Testis (tissue), 2 donors: ENCODE measurements at regions not wholly inside any gene's neighbourhood (a gene's known extent, or its start where the extent isn't known, plus 50 kb on each side); places are given as distances from the start of the nearest gene placed in this dataset.

Experiments used
- DNase-seq: peaks from one replicate; pipeline ENCODE4 v3.0.0-alpha.2; 2019
- H3K27ac ChIP-seq, 2 donors: fragments of 200-600 bp; sonication (generic); one replicate each; pipeline ENCODE4 v1.5.1; 2019
- H3K27me3 ChIP-seq: fragments of 200-600 bp; sonication (generic); one replicate; pipeline ENCODE4 v1.5.1; 2019
- H3K36me3 ChIP-seq: fragments of 200-600 bp; sonication (generic); one replicate; pipeline ENCODE4 v1.5.1; 2017; ENCODE audit warnings: low read depth; ENCODE audit errors: missing control alignments
- H3K4me1 ChIP-seq: fragments of 200-600 bp; sonication (generic); one replicate; pipeline ENCODE4 v1.5.1; 2019
- H3K4me3 ChIP-seq, 2 donors: fragments of 200-600 bp; sonication (generic); one replicate each; pipeline ENCODE4 v1.5.1; 2017 to 2019
- H3K9me3 ChIP-seq: fragments of 200-600 bp; sonication (generic); one replicate; pipeline ENCODE4 v1.5.1; 2017
- POLR2A ChIP-seq: fragments of 450-650 bp; IDR thresholded peaks from one replicate; pipeline ENCODE4 v1.6.1; 2017; ENCODE audit warnings: antibody characterized with exemption, mild to moderate bottlenecking, moderate library complexity
- WGBS, 2 donors: methylation state at CpG; one replicate each; pipeline ENCODE4 v1.1.5; 2018; 5-methylcytosine and 5-hydroxymethylcytosine counted together
- intact Hi-C: fragments of 100-400 bp; cut with DNase I; formaldehyde crosslinking; loops from one replicate; pipeline ENCODE4 v1.15.1; 2023; ENCODE audit warnings: low total_unique reads
- TF ChIP-seq, protein P1 (sequence below), 3 experiments: fragments of 450-650 bp in 2 of 3; fragments of 200-600 bp in 1 of 3; sonication (generic) in 1 of 3; IDR thresholded peaks; one replicate each; pipeline ENCODE4 v1.5.1; 2016 to 2019; ENCODE audit warnings: antibody characterized with exemption in 3 of 3, mild to moderate bottlenecking in 2 of 3, moderate library complexity in 1 of 3

DNA sequence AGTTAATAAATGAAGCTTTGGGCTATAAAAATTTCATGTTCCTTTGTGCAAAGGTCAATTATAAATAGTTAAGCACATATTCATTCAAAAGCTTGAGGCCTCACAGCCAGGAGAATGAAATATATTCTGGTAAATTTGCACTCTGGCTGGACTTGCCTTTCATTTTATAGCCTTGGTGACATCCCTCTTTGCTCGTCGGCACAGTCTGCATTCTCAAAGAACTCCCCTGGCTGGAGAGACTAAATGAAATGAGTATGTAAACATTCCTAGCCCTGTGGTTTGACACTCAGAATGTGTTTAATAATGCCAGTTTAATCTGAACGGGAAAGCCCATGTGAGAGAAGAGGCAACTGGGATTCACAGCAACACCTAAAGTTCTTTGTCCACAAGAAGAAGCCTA is 285.6 kb downstream of the BRINP1 start:
- no peak for TF ChIP-seq POLR2A
- TF ChIP-seq, protein P1, sequence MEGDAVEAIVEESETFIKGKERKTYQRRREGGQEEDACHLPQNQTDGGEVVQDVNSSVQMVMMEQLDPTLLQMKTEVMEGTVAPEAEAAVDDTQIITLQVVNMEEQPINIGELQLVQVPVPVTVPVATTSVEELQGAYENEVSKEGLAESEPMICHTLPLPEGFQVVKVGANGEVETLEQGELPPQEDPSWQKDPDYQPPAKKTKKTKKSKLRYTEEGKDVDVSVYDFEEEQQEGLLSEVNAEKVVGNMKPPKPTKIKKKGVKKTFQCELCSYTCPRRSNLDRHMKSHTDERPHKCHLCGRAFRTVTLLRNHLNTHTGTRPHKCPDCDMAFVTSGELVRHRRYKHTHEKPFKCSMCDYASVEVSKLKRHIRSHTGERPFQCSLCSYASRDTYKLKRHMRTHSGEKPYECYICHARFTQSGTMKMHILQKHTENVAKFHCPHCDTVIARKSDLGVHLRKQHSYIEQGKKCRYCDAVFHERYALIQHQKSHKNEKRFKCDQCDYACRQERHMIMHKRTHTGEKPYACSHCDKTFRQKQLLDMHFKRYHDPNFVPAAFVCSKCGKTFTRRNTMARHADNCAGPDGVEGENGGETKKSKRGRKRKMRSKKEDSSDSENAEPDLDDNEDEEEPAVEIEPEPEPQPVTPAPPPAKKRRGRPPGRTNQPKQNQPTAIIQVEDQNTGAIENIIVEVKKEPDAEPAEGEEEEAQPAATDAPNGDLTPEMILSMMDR (IDR thresholded peaks at IDR 0.05): no peak
- no peaks in the 10 kb centered on the region for H3K4me1 ChIP-seq
- H3K4me3 ChIP-seq: no peak overlapping the region
- 35 to 53% methylated on average over 3 of the region's 3 CpGs for WGBS, 2 donors
- no peaks in the 10 kb centered on the region for H3K9me3 ChIP-seq
- no peak overlapping the region for H3K27ac ChIP-seq
- no peak for DNase-seq
- intact Hi-C loops: no loop called here
- no peaks in the 10 kb centered on the region for H3K36me3 ChIP-seq
- no peaks in the 10 kb centered on the region for H3K27me3 ChIP-seq

DNA sequence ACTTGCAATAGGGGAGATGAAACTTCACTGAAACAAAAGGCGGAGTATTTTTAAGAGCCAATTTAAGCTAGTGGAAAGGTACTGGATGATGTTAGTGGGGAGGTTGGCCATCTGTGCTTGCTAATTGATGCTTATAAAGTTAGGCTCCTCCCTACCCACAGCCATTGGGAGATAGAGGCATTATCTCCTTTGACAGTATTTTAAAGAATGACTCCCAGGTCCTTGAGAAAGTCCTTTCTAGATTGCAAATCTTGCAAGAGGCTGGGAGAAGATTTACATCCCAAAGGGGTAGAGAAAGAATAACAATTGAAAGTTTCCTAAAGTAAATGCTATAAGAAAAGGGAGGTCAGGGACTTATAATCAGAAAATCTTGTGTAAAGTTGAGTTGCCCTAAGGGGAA is 282.6 kb downstream of the BRINP1 start:
- Histone ChIP-seq H3K4me1 (no peaks in the 10 kb centered on the region), H3K27ac (no peak overlapping the region), H3K4me3 (no peak overlapping the region), H3K36me3 (no peaks in the 10 kb centered on the region), H3K27me3 (no peaks in the 10 kb centered on the region), H3K9me3 (no peaks in the 10 kb centered on the region)
- TF ChIP-seq, protein P1 (IDR thresholded peaks at IDR 0.05): no peak
- no peak for TF ChIP-seq POLR2A
- DNase-seq: no peak
- intact Hi-C loops: no loop called here
- 88 to 100% methylated on average over 1 of the region's 1 CpG for WGBS, 2 donors

DNA sequence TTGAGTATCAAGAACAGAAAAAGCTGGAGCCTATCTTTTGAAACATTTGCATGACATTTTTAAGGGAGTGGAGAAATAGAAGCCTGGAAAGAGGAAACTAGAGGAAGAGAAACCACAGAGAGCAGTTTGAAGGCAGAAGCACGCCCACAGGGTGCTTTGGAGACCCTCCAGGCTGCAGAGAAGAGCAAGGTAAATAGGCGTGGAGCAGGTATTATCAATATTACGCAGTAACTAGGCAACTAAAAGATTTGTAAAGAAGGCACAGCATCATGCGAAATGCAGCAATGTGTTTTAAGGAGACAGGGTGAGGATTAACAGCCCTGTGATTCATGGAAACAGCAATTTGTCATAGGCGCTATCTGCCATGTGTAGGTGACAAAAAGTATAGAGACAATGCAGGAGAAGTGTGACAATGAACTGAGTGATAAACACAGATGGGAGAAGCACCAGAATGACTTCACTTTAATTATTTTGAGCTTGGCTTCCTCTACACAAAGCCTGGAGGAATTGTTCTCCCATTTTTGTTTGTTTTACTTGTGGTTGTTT is 281.2 kb downstream of the BRINP1 start:
- H3K4me1 ChIP-seq: no peaks in the 10 kb centered on the region
- WGBS, 2 donors: 89% methylated on average over 5 of the region's 5 CpGs
- H3K27ac ChIP-seq: no peak overlapping the region
- TF ChIP-seq POLR2A: no peak
- TF ChIP-seq, protein P1 (IDR thresholded peaks at IDR 0.05): no peak
- H3K27me3 ChIP-seq: no peaks in the 10 kb centered on the region
- no peak overlapping the region for H3K4me3 ChIP-seq
- H3K36me3 ChIP-seq: no peaks in the 10 kb centered on the region
- DNase-seq: no peak
- intact Hi-C loops: no loop called here
- no peaks in the 10 kb centered on the region for H3K9me3 ChIP-seq

DNA sequence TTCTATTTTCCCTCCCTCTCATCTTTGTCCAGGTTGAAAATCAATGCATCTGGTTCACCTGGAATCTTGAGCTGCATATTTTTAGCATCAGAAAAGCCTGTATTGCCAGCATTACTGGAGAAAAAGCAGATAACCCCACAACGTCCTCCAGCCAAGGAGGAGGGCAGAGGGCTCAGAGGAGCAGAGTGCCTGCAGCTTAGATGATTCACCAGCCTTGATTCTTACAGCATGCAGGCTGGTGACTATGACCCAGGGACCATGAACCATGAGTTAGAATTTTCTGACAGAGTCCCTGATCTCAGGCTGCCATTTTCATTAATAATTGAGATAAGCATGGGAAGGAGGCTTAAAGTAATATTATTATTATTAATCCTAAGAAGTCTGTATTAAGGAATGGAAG is 278.2 kb downstream of the BRINP1 start:
- no peaks in the 10 kb centered on the region for H3K36me3 ChIP-seq
- H3K4me3 ChIP-seq: no peak overlapping the region
- no peak overlapping the region for H3K27ac ChIP-seq
- no peaks in the 10 kb centered on the region for H3K4me1 ChIP-seq
- no peak for DNase-seq
- no peaks in the 10 kb centered on the region for H3K9me3 ChIP-seq
- 25 to 30% methylated on average over 1 of the region's 1 CpG for WGBS, 2 donors
- H3K27me3 ChIP-seq: no peaks in the 10 kb centered on the region
- TF ChIP-seq POLR2A: no peak
- TF ChIP-seq, protein P1 (IDR thresholded peaks at IDR 0.05): no peak
- intact Hi-C loops: no loop called here

- no peaks in the 10 kb centered on the region for H3K4me1 ChIP-seq
- no peak for TF ChIP-seq POLR2A
- TF ChIP-seq, protein P1 (IDR thresholded peaks at IDR 0.05): no peak
- intact Hi-C loops: no loop called here
- no peak for DNase-seq
- H3K27me3 ChIP-seq: no peaks in the 10 kb centered on the region
- no peak overlapping the region for H3K27ac ChIP-seq
- no peaks in the 10 kb centered on the region for H3K36me3 ChIP-seq
- no peaks in the 10 kb centered on the region for H3K9me3 ChIP-seq
- H3K4me3 ChIP-seq: no peak overlapping the region
- WGBS, 2 donors: 80 to 82% methylated on average over 5 of the region's 5 CpGs
These were observed 277.1 kb downstream of the BRINP1 start for GRCh38 chr9:119092125-119092524.
